ENCODE measurements at regions not wholly inside any gene's neighbourhood (a gene's known extent, or its start where the extent isn't known, plus 50 kb on each side); places are given as distances from the start of the nearest gene placed in this dataset.

DNA sequence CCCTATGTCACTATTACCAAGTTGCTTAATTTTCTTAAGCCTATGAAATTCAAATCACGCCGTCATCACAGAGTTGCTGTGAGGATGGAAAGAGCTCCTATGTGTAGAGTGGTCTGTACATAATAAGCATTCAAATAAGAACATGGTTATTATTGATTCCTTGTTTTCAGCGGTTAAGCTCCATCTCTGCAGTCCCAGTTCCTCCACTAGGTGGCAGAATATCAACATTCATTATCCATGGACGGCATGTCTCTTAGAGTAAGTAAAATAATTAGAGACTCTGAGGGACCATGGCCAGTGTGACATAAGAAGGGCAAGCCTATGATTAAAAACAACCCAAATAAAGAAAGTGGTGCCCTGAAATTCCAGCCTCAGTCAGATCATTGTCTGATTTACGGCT is 132.5 kb upstream of the NHS start:
- intact Hi-C loops (cut with micrococcal nuclease) = loop anchor here (1.0 to 2.0 kb wide), 5 partner anchors 122 to 448 kb away; no protein-coding TSS in a partner anchor
- Mint-ChIP-seq H3K27ac (ENCODE audit: low read depth, unreplicated experiment) (no peak overlapping the region), H3K9me3 (ENCODE audit: unreplicated experiment) (no peaks in the 10 kb centered on the region), H3K4me1 (ENCODE audit: insufficient read depth, unreplicated experiment) (no peaks in the 10 kb centered on the region), H3K27me3 (ENCODE audit: insufficient read depth, unreplicated experiment) (peaks cover 29% of the 10 kb centered on the region), H3K4me3 (ENCODE audit: unreplicated experiment) (no peak overlapping the region), H3K36me3 (ENCODE audit: insufficient read depth, unreplicated experiment) (no peaks in the 10 kb centered on the region)
- ChIA-PET POLR2A (interaction anchor here (1.3 kb wide), 1 partner anchor 349 kb away, joined by 7 read pairs; no protein-coding TSS in a partner anchor), CTCF (interaction anchor here (0.5 to 5.0 kb wide), 52 partner anchors 8 to 1776 kb away, joined by 3 to 90 read pairs (median 4); no protein-coding TSS in a partner anchor)
- peak; percentile 66 for DNase-seq (ENCODE audit: unreplicated experiment)
- peak; percentile 64 for TF ChIP-seq CTCF (IDR thresholded peaks at IDR 0.05; ENCODE audit: unreplicated experiment)
- BruUV-seq (replicated peaks) = no TSS peak

- Mint-ChIP-seq H3K4me3 (ENCODE audit: unreplicated experiment) (no peak overlapping the region), H3K27me3 (ENCODE audit: insufficient read depth, unreplicated experiment) (peaks cover 19% of the 10 kb centered on the region), H3K4me1 (ENCODE audit: insufficient read depth, unreplicated experiment) (no peaks in the 10 kb centered on the region), H3K36me3 (ENCODE audit: insufficient read depth, unreplicated experiment) (no peaks in the 10 kb centered on the region), H3K9me3 (ENCODE audit: unreplicated experiment) (no peaks in the 10 kb centered on the region), H3K27ac (ENCODE audit: low read depth, unreplicated experiment) (no peak overlapping the region)
- DNase-seq (ENCODE audit: unreplicated experiment) = no peak
- TF ChIP-seq CTCF (IDR thresholded peaks at IDR 0.05; ENCODE audit: unreplicated experiment) = no peak
- BruUV-seq (replicated peaks) = no TSS peak
- intact Hi-C loops (cut with micrococcal nuclease) = no loop called here
- CTCF ChIA-PET = interaction anchor here (0.6 kb wide), 1 partner anchor 405 kb away, joined by 3 read pairs; no protein-coding TSS in a partner anchor
- POLR2A ChIA-PET = no interaction called here
These were observed 127.9 kb upstream of the NHS start for GRCh38 chrX:17247144-17247543.

- ChIA-PET CTCF (interaction anchor here (0.9 kb wide), 1 partner anchor 19 kb away, joined by 3 read pairs; no protein-coding TSS in a partner anchor), POLR2A (no interaction called here)
- TF ChIP-seq CTCF (IDR thresholded peaks at IDR 0.05; ENCODE audit: unreplicated experiment) = no peak
- Mint-ChIP-seq H3K36me3 (ENCODE audit: insufficient read depth, unreplicated experiment) (no peaks in the 10 kb centered on the region), H3K4me3 (ENCODE audit: unreplicated experiment) (no peak overlapping the region), H3K9me3 (ENCODE audit: unreplicated experiment) (peaks cover 16% of the 10 kb centered on the region), H3K4me1 (ENCODE audit: insufficient read depth, unreplicated experiment) (no peaks in the 10 kb centered on the region), H3K27ac (ENCODE audit: low read depth, unreplicated experiment) (no peak overlapping the region), H3K27me3 (ENCODE audit: insufficient read depth, unreplicated experiment) (peaks cover 10% of the 10 kb centered on the region)
- intact Hi-C loops (cut with micrococcal nuclease) = no loop called here
- DNase-seq (ENCODE audit: unreplicated experiment) = no peak
- BruUV-seq (replicated peaks) = no TSS peak
These were observed 112.9 kb upstream of the NHS start for GRCh38 chrX:17262123-17262522.

- peaks cover 15% of the 10 kb centered on the region for H3K9me3 Mint-ChIP-seq (ENCODE audit: unreplicated experiment)
- intact Hi-C loops (cut with micrococcal nuclease) = no loop called here
- H3K4me3 Mint-ChIP-seq (ENCODE audit: unreplicated experiment) = no peak overlapping the region
- CTCF ChIA-PET = interaction anchor here (1.0 kb wide), 1 partner anchor 324 kb away, joined by 4 read pairs; no protein-coding TSS in a partner anchor
- no peak overlapping the region for H3K27ac Mint-ChIP-seq (ENCODE audit: low read depth, unreplicated experiment)
- H3K4me1 Mint-ChIP-seq (ENCODE audit: insufficient read depth, unreplicated experiment) = no peaks in the 10 kb centered on the region
- DNase-seq (ENCODE audit: unreplicated experiment) = no peak
- peaks cover 26% of the 10 kb centered on the region for H3K27me3 Mint-ChIP-seq (ENCODE audit: insufficient read depth, unreplicated experiment)
- TF ChIP-seq CTCF (IDR thresholded peaks at IDR 0.05; ENCODE audit: unreplicated experiment) = no peak
- no TSS peak for BruUV-seq (replicated peaks)
- POLR2A ChIA-PET = no interaction called here
- no peaks in the 10 kb centered on the region for H3K36me3 Mint-ChIP-seq (ENCODE audit: insufficient read depth, unreplicated experiment)
These were observed 108.9 kb upstream of the NHS start for GRCh38 chrX:17266136-17266535.

All from MCF 10A (cell line).